HEK293T (cell line): ENCODE measurements at regions not wholly inside any gene's neighbourhood (a gene's known extent, or its start where the extent isn't known, plus 50 kb on each side); places are given as distances from the start of the nearest gene placed in this dataset.

Experiments
- CTCF ChIA-PET: fragments of 350-600 bp; formaldehyde crosslinking; extraction: SDS; loops from one replicate; lab custom pipeline; 2021; ENCODE audit warnings: antibody characterized with exemption, inconsistent platforms; lab: Yijun Ruan, JAX
- POLR2A ChIA-PET: fragments of 350-600 bp; formaldehyde crosslinking; extraction: SDS; loops from one replicate; lab custom pipeline; 2020; ENCODE audit warnings: antibody characterized with exemption, inconsistent platforms; lab: Yijun Ruan, JAX
- DNase-seq: peaks from one replicate; pipeline ENCODE4 v3.0.0; 2012; ENCODE audit warnings: mixed read lengths; ENCODE audit errors: extremely low spot score
- ARNT ChIP-seq: fragments of 450-650 bp; IDR thresholded peaks from 2 replicates; pipeline ENCODE4 v1.6.1; 2017; ENCODE audit warnings: mild to moderate bottlenecking
- BHLHE40 ChIP-seq: fragments of 450-650 bp; IDR thresholded peaks from 2 replicates; pipeline ENCODE4 v1.6.1; 2016; ENCODE audit warnings: mild to moderate bottlenecking, moderate library complexity, borderline replicate concordance
- CTBP1 ChIP-seq: fragments of 450-650 bp; IDR thresholded peaks from 2 replicates; pipeline ENCODE4 v1.6.1; 2016; ENCODE audit warnings: borderline replicate concordance
- ELF4 ChIP-seq: fragments of 450-650 bp; IDR thresholded peaks from 2 replicates; pipeline ENCODE4 v1.6.1; 2017; ENCODE audit warnings: antibody characterized with exemption
- FOXA1 ChIP-seq: fragments of 450-650 bp; IDR thresholded peaks from 2 replicates; pipeline ENCODE4 v1.6.1; 2016; ENCODE audit warnings: mild to moderate bottlenecking
- FOXK2 ChIP-seq: fragments of 450-650 bp; IDR thresholded peaks from 2 replicates; pipeline ENCODE4 v1.6.1; 2016; ENCODE audit warnings: mild to moderate bottlenecking
- FOXM1 ChIP-seq: fragments of 450-650 bp; IDR thresholded peaks from 2 replicates; pipeline ENCODE4 v1.6.1; 2017; ENCODE audit warnings: mild to moderate bottlenecking, borderline replicate concordance
- HDGF ChIP-seq: fragments of 450-650 bp; IDR thresholded peaks from 2 replicates; pipeline ENCODE4 v1.6.1; 2017; ENCODE audit warnings: antibody characterized with exemption, borderline replicate concordance
- L3MBTL2 ChIP-seq: fragments of 450-650 bp; conservative IDR thresholded peaks from 2 replicates; pipeline ENCODE4 v1.6.1; 2016; ENCODE audit warnings: mild to moderate bottlenecking
- LEF1 ChIP-seq: fragments of 450-650 bp; IDR thresholded peaks from 2 replicates; pipeline ENCODE4 v1.6.1; 2017; ENCODE audit warnings: mild to moderate bottlenecking, borderline replicate concordance
- NFRKB ChIP-seq: fragments of 450-650 bp; IDR thresholded peaks from 2 replicates; pipeline ENCODE4 v1.6.1; 2016; ENCODE audit warnings: mild to moderate bottlenecking, moderate library complexity
- PKNOX1 ChIP-seq: fragments of 450-650 bp; IDR thresholded peaks from 2 replicates; pipeline ENCODE4 v1.6.1; 2016
- SP1 ChIP-seq: fragments of 450-650 bp; IDR thresholded peaks from 2 replicates; pipeline ENCODE4 v1.6.1; 2017
- SUZ12 ChIP-seq: fragments of 450-650 bp; IDR thresholded peaks from 2 replicates; pipeline ENCODE4 v1.6.1; 2016; ENCODE audit warnings: mild to moderate bottlenecking
- TARDBP ChIP-seq: fragments of 450-650 bp; IDR thresholded peaks from 2 replicates; pipeline ENCODE4 v1.6.1; 2016
- ZNF384 ChIP-seq: fragments of 450-650 bp; IDR thresholded peaks from 2 replicates; pipeline ENCODE4 v1.6.1; 2016

- POLR2A ChIA-PET, result no interaction called here
- TF ChIP-seq TARDBP, result no peak
- no peak for TF ChIP-seq FOXM1
- TF ChIP-seq ARNT, result no peak
- TF ChIP-seq PKNOX1, result no peak
- TF ChIP-seq BHLHE40, result no peak
- TF ChIP-seq FOXK2, result no peak
- TF ChIP-seq HDGF, result no peak
- TF ChIP-seq NFRKB, result no peak
- TF ChIP-seq L3MBTL2, result no peak
- no peak for TF ChIP-seq LEF1
- TF ChIP-seq CTBP1, result no peak
- no peak for TF ChIP-seq SUZ12
- no peak for TF ChIP-seq ZNF384
- no peak for TF ChIP-seq SP1
- no peak for TF ChIP-seq FOXA1
- no peak for TF ChIP-seq ELF4
- CTCF ChIA-PET, result no interaction called here
- DNase-seq, result no peak
Measured at GRCh38 chr7:85573346-85573745, 386.5 kb upstream of the SEMA3D start.

DNA sequence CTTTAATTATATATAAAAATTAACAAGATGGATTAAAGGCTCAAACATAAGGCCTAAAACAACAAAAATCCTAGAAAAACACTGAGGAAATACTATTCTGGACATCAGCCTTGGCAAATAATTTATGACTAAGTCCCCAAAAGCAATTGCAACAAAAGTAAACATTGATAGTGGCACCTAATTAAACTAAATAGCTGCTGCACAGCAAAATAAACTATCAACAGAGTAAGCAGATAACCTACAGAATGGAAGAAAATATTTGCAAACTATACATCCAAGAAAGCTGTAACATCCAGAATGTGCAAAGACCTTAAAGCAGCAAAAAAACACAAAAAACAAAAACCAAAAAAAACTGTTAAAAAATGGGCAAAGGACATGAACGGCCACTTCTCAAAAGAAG lies 384.0 kb upstream of the SEMA3D start:
- no peak for TF ChIP-seq HDGF
- TF ChIP-seq L3MBTL2, result no peak
- no peak for TF ChIP-seq CTBP1
- TF ChIP-seq ELF4, result no peak
- TF ChIP-seq FOXM1, result no peak
- TF ChIP-seq FOXA1, result no peak
- TF ChIP-seq BHLHE40, result no peak
- TF ChIP-seq FOXK2, result no peak
- no peak for TF ChIP-seq SUZ12
- CTCF ChIA-PET, result no interaction called here
- POLR2A ChIA-PET, result no interaction called here
- DNase-seq, result no peak

GRCh38 chr7:85567983-85568382 lies 381.1 kb upstream of the SEMA3D start:
- ChIA-PET POLR2A (no interaction called here), CTCF (no interaction called here)
- TF ChIP-seq ELF4 (no peak), ZNF384 (no peak), SUZ12 (no peak), FOXK2 (no peak), LEF1 (no peak), FOXM1 (no peak)
- DNase-seq, result no peak

- no peak for DNase-seq
- ChIA-PET CTCF (no interaction called here), POLR2A (no interaction called here)
- no peak for TF ChIP-seq LEF1
- no peak for TF ChIP-seq SP1
- TF ChIP-seq SUZ12, result no peak
- TF ChIP-seq CTBP1, result no peak
- TF ChIP-seq ARNT, result no peak
- TF ChIP-seq TARDBP, result no peak
- no peak for TF ChIP-seq ZNF384
- TF ChIP-seq PKNOX1, result no peak
- TF ChIP-seq BHLHE40, result no peak
- no peak for TF ChIP-seq FOXA1
- TF ChIP-seq L3MBTL2, result no peak
- no peak for TF ChIP-seq HDGF
- no peak for TF ChIP-seq FOXM1
Measured at GRCh38 chr7:85566095-85566794, 379.4 kb upstream of the SEMA3D start.

DNA sequence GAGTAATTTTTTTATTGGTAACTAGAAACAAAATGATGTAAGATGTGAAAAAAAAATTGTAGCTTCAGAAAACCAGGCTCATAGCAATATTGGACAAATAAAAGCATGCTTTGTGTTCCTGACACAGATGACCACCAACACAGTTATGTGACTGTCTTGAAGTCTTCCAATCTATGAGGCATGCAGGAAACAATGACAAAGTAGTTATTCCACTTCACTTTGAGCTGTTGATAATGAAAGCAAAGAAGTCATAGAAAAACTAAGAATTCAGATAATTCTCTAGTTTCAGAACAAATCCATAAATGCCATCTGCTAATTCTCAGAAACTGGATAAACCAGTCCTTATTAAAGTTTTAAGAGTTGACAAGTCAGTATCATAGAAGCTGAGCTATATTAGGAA lies 378.4 kb upstream of the SEMA3D start:
- ChIA-PET CTCF (no interaction called here), POLR2A (no interaction called here)
- TF ChIP-seq LEF1 (no peak), FOXK2 (no peak), SP1 (no peak), BHLHE40 (no peak), SUZ12 (no peak), PKNOX1 (no peak), ZNF384 (no peak), L3MBTL2 (no peak), CTBP1 (no peak), FOXA1 (no peak), FOXM1 (no peak), HDGF (no peak), ELF4 (no peak), NFRKB (no peak), TARDBP (no peak), ARNT (no peak)
- DNase-seq, result no peak

DNA sequence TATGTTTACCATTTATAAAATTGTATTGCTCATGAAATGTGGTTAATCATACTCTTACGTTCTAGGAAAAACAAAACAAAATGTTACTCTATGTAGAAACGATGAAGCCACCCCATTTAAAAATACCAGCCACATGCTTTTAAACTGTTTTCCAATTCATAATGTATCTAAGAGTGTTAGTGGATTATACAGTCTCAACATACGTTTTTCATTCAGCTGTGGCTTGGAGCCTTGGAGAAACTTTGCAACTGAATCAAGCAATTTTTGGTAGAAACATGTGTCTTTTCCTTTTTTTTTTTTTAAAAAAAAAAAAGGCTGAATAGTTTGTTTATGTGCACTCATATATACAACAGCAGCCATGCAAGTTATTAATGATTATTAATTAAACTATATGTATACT lies 378.0 kb upstream of the SEMA3D start:
- DNase-seq, result no peak
- CTCF ChIA-PET, result no interaction called here
- no peak for TF ChIP-seq L3MBTL2
- no peak for TF ChIP-seq LEF1
- no peak for TF ChIP-seq SUZ12
- TF ChIP-seq PKNOX1, result no peak
- TF ChIP-seq FOXM1, result no peak
- TF ChIP-seq FOXA1, result no peak
- no peak for TF ChIP-seq FOXK2
- no peak for TF ChIP-seq TARDBP
- TF ChIP-seq ELF4, result no peak
- no peak for TF ChIP-seq NFRKB
- no peak for TF ChIP-seq CTBP1
- no peak for TF ChIP-seq ARNT
- TF ChIP-seq ZNF384, result no peak
- no peak for TF ChIP-seq SP1
- TF ChIP-seq BHLHE40, result no peak
- no peak for TF ChIP-seq HDGF
- POLR2A ChIA-PET, result no interaction called here
